OCI-LY7 (cell line): ENCODE measurements at regions not wholly inside any gene's neighbourhood (a gene's known extent, or its start where the extent isn't known, plus 50 kb on each side); places are given as distances from the start of the nearest gene placed in this dataset.

Experiments
- BruUV-seq: library from RNA; stranded (reverse); fragments of 400-500 nt; replicated peaks from 2 replicates; lab custom pipeline; 2021; lab: Mats Ljungman, UMichigan
- CTCF ChIA-PET: fragments of 300-600 bp; sonication (Branson Sonifier 250); formaldehyde crosslinking; loops from one replicate; lab custom pipeline; 2022; ENCODE audit warnings: antibody characterized with exemption; ENCODE audit not compliant: unreplicated experiment; lab: Charles Lee
- POLR2A ChIA-PET: fragments of 300-600 bp; sonication (Branson Sonifier 250); formaldehyde crosslinking; loops from one replicate; lab custom pipeline; 2022; ENCODE audit warnings: antibody characterized with exemption; lab: Charles Lee
- DNase-seq: peaks from one replicate; pipeline ENCODE4 v3.0.0-alpha.2; 2015; ENCODE audit warnings: low spot score
- H2AFZ ChIP-seq: fragments of 200-600 bp; sonication (generic), shearing (Covaris generic); 2 replicates; pipeline ENCODE4 v1.6.1; 2014; ENCODE audit warnings: mild to moderate bottlenecking, antibody characterized with exemption, low read length, moderate library complexity
- H3K27ac ChIP-seq: fragments of 200-600 bp; sonication (generic); 2 replicates; pipeline ENCODE4 v1.5.1; 2014; ENCODE audit warnings: mixed run types, low read depth, mild to moderate bottlenecking, moderate library complexity, low read length, inconsistent platforms; ENCODE audit not compliant: poor library complexity, severe bottlenecking
- H3K36me3 ChIP-seq: fragments of 200-600 bp; sonication (generic); 2 replicates; pipeline ENCODE4 v1.6.1; 2014; ENCODE audit warnings: mild to moderate bottlenecking, antibody characterized with exemption, low read length, moderate library complexity, mixed read lengths; ENCODE audit not compliant: insufficient read depth
- H3K4me1 ChIP-seq: fragments of 200-600 bp; sonication (generic); 2 replicates; pipeline ENCODE4 v1.5.1; 2014; ENCODE audit warnings: mild to moderate bottlenecking, low read length; ENCODE audit not compliant: insufficient read depth, poor library complexity, severe bottlenecking
- H3K4me2 ChIP-seq: fragments of 200-600 bp; sonication (generic); 2 replicates; pipeline ENCODE4 v1.6.1; 2014; ENCODE audit warnings: mild to moderate bottlenecking, low read length
- H3K4me3 ChIP-seq: fragments of 200-600 bp; sonication (generic); 2 replicates; pipeline ENCODE4 v1.5.1; 2014; ENCODE audit warnings: mild to moderate bottlenecking, low read depth, low read length; ENCODE audit not compliant: poor library complexity, severe bottlenecking
- H3K79me2 ChIP-seq: fragments of 200-600 bp; sonication (generic); 2 replicates; pipeline ENCODE4 v1.6.1; 2016; ENCODE audit warnings: low read depth, mild to moderate bottlenecking, low read length, moderate library complexity, mixed read lengths; ENCODE audit not compliant: insufficient read depth
- H3K9me2 ChIP-seq: fragments of 200-600 bp; sonication (generic); 2 replicates; pipeline ENCODE4 v1.6.1; 2016; ENCODE audit warnings: mild to moderate bottlenecking, low read length, mixed read lengths; ENCODE audit not compliant: insufficient read depth
- H3K9me3 ChIP-seq: fragments of 200-600 bp; sonication (generic); 2 replicates; pipeline ENCODE4 v1.6.1; 2014; ENCODE audit warnings: mild to moderate bottlenecking, mixed run types, low read length, mixed read lengths
- H4K20me1 ChIP-seq: fragments of 200-600 bp; sonication (generic); 2 replicates; pipeline ENCODE4 v1.6.1; 2014; ENCODE audit warnings: mild to moderate bottlenecking, antibody characterized with exemption, low read length, moderate library complexity, mixed read lengths; ENCODE audit not compliant: insufficient read depth
- EZH2phosphoT487 ChIP-seq: fragments of 200-600 bp; sonication (generic); IDR thresholded peaks from 2 replicates; pipeline ENCODE4 v1.6.1; 2018; ENCODE audit warnings: low read depth, borderline replicate concordance, mild to moderate bottlenecking, mixed run types, antibody characterized with exemption, low read length, moderate library complexity, mixed read lengths
- intact Hi-C: fragments of 100-400 bp; cut with micrococcal nuclease; formaldehyde crosslinking; loops from one replicate; pipeline ENCODE4 v1.10.0; 2022; ENCODE audit not compliant: unreplicated experiment
- TF ChIP-seq, protein P1 (sequence below): fragments of 200-600 bp; sonication (generic); conservative IDR thresholded peaks from 2 replicates; pipeline ENCODE4 v1.5.1; 2014; ENCODE audit warnings: mild to moderate bottlenecking, antibody characterized with exemption, low read length, moderate library complexity, mixed read lengths

DNA sequence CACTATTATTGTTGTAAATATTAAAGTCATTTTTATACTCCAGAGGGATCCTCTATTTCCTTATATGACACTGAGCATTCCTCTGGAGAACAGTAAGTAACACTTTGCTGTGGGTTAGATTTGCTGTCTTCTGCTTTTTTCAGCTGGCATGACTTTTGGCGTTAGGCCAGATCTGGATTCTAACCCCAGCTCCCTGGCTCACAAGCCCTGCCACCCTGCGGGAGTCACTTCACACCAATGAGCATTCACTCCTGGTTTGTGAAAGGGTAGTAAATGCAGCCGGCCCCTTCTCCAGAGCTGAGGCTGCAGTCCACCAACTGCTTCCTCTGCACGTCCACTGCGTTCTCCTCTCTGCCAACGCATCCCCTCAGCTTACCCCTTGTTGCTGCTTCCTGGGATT is 373.8 kb upstream of the RAB6C start:
- Histone ChIP-seq H2AFZ (no peak overlapping the region), H3K4me1 (no peaks in the 10 kb centered on the region), H3K4me2 (no peak overlapping the region), H3K36me3 (no peaks in the 10 kb centered on the region), H3K79me2 (no peaks in the 10 kb centered on the region), H3K27ac (no peak overlapping the region), H3K4me3 (no peak overlapping the region), H3K9me3 (no peaks in the 10 kb centered on the region), H3K9me2 (no peaks in the 10 kb centered on the region), H4K20me1 (no peaks in the 10 kb centered on the region)
- intact Hi-C loops, result no loop called here
- DNase-seq, result no peak
- TF ChIP-seq EZH2phosphoT487, result no peak
- TF ChIP-seq, protein P1, sequence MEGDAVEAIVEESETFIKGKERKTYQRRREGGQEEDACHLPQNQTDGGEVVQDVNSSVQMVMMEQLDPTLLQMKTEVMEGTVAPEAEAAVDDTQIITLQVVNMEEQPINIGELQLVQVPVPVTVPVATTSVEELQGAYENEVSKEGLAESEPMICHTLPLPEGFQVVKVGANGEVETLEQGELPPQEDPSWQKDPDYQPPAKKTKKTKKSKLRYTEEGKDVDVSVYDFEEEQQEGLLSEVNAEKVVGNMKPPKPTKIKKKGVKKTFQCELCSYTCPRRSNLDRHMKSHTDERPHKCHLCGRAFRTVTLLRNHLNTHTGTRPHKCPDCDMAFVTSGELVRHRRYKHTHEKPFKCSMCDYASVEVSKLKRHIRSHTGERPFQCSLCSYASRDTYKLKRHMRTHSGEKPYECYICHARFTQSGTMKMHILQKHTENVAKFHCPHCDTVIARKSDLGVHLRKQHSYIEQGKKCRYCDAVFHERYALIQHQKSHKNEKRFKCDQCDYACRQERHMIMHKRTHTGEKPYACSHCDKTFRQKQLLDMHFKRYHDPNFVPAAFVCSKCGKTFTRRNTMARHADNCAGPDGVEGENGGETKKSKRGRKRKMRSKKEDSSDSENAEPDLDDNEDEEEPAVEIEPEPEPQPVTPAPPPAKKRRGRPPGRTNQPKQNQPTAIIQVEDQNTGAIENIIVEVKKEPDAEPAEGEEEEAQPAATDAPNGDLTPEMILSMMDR, result no peak
- BruUV-seq, result no TSS peak
- POLR2A ChIA-PET, result no interaction called here
- CTCF ChIA-PET, result no interaction called here

DNA sequence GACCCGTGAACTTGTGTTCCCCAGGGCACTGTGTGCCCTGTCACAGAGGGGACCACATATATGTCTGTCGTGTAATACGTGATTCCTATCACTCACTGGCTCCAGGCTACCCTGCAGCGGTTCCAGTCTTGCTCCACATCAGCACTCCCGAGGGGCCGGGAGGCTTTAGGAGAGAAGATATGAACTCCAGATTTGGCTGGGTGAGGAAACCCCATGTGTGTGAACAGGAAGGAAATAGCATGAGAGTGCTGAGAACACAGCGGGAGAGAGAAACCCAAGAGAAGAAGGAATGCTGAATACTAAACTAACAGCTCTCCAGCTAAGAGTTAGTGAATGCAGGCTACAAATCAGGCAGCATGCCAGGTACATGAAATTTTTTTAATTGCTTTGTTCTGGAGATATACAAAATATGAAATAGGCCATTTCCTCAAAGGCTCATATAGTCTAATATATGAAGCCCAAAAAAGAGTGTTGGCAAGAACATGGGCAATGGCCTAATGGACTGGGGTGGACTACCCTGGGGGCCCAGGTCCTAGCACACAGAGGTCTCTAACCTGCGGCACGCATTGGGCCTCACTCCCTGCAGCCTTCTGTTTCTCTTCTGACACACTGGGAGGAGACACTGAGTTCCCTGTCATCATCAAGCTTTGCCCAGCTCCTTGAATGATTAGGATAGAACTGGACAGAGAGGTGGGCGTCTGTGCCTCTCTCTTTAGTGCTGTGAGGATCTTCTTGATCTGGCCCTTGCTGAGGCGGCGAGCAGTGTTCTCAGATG is 372.8 kb upstream of the RAB6C start:
- ChIA-PET CTCF (no interaction called here), POLR2A (no interaction called here)
- no peak overlapping the region for H3K27ac ChIP-seq
- TF ChIP-seq, protein P1, result no peak
- TF ChIP-seq EZH2phosphoT487, result no peak
- no peaks in the 10 kb centered on the region for H4K20me1 ChIP-seq
- H3K4me2 ChIP-seq, result no peak overlapping the region
- H3K4me1 ChIP-seq, result no peaks in the 10 kb centered on the region
- H3K9me2 ChIP-seq, result no peaks in the 10 kb centered on the region
- no peaks in the 10 kb centered on the region for H3K36me3 ChIP-seq
- no peak overlapping the region for H3K4me3 ChIP-seq
- H3K9me3 ChIP-seq, result no peaks in the 10 kb centered on the region
- no TSS peak for BruUV-seq
- no peak for DNase-seq
- intact Hi-C loops, result no loop called here
- H3K79me2 ChIP-seq, result no peaks in the 10 kb centered on the region
- no peak overlapping the region for H2AFZ ChIP-seq

- Histone ChIP-seq H4K20me1 (no peaks in the 10 kb centered on the region), H3K9me3 (no peaks in the 10 kb centered on the region), H3K4me2 (no peak overlapping the region), H3K27ac (no peak overlapping the region), H3K4me3 (no peak overlapping the region), H3K36me3 (no peaks in the 10 kb centered on the region), H3K4me1 (no peaks in the 10 kb centered on the region), H3K79me2 (no peaks in the 10 kb centered on the region), H3K9me2 (no peaks in the 10 kb centered on the region), H2AFZ (no peak overlapping the region)
- CTCF ChIA-PET, result no interaction called here
- TF ChIP-seq, protein P1, result no peak
- TF ChIP-seq EZH2phosphoT487, result no peak
- POLR2A ChIA-PET, result interaction anchor here (0.6 kb wide), 1 partner anchor 265 kb away, joined by 3 read pairs; no protein-coding TSS in a partner anchor
- BruUV-seq, result no TSS peak
- intact Hi-C loops, result no loop called here
- no peak for DNase-seq
These were observed 370.2 kb upstream of the RAB6C start for GRCh38 chr2:129609224-129609623.
